MM.1S (cell line): ENCODE measurements at regions not wholly inside any gene's neighbourhood (a gene's known extent, or its start where the extent isn't known, plus 50 kb on each side); places are given as distances from the start of the nearest gene placed in this dataset.

Source experiments
- DNase-seq: peaks from one replicate; pipeline ENCODE4 v3.0.0-alpha.2; 2015
- H2AFZ ChIP-seq: fragments of 300-600 bp; sonication (generic); 2 replicates; pipeline ENCODE4 v1.6.0; 2016; ENCODE audit warnings: antibody characterized with exemption, low read length
- H3F3A ChIP-seq: fragments of 300-600 bp; sonication (generic); 2 replicates; pipeline ENCODE4 v1.6.1; 2016; ENCODE audit warnings: mild to moderate bottlenecking, antibody characterized with exemption, low read length, moderate library complexity, mixed read lengths; ENCODE audit not compliant: insufficient read depth
- H3K27ac ChIP-seq: fragments of 300-600 bp; sonication (generic); 2 replicates; pipeline ENCODE4 v1.5.1; 2016; ENCODE audit warnings: mild to moderate bottlenecking, low read length
- H3K27me3 ChIP-seq: fragments of 300-600 bp; sonication (generic); replicated peaks from 2 replicates; pipeline ENCODE4 v1.6.0; 2016; ENCODE audit warnings: low read length; ENCODE audit not compliant: insufficient read depth
- H3K36me3 ChIP-seq: fragments of 300-600 bp; sonication (generic); replicated peaks from 2 replicates; pipeline ENCODE4 v1.6.1; 2016; ENCODE audit warnings: mild to moderate bottlenecking, low read length, mixed read lengths; ENCODE audit not compliant: insufficient read depth
- H3K4me1 ChIP-seq: fragments of 300-600 bp; sonication (generic); 2 replicates; pipeline ENCODE4 v1.6.1; 2016; ENCODE audit warnings: low read length, mixed read lengths
- H3K4me2 ChIP-seq: fragments of 300-600 bp; sonication (generic); 2 replicates; pipeline ENCODE4 v1.6.0; 2016; ENCODE audit warnings: low read depth, low read length
- H3K4me3 ChIP-seq: fragments of 300-600 bp; sonication (generic); 2 replicates; pipeline ENCODE4 v1.5.1; 2016; ENCODE audit warnings: low read length, mixed read lengths
- H3K79me2 ChIP-seq: fragments of 300-600 bp; sonication (generic); 2 replicates; pipeline ENCODE4 v1.6.1; 2016; ENCODE audit warnings: mixed run types, low read length, mixed read lengths
- H3K9ac ChIP-seq: fragments of 300-600 bp; sonication (generic); 2 replicates; pipeline ENCODE4 v1.6.1; 2016; ENCODE audit warnings: low read length, mixed read lengths
- H3K9me2 ChIP-seq: fragments of 300-600 bp; sonication (generic); replicated peaks from 2 replicates; pipeline ENCODE4 v1.6.1; 2016; ENCODE audit warnings: mild to moderate bottlenecking, low read length, mixed read lengths; ENCODE audit not compliant: insufficient read depth
- H3K9me3 ChIP-seq: fragments of 300-600 bp; sonication (generic); replicated peaks from 2 replicates; pipeline ENCODE4 v1.6.1; 2016; ENCODE audit warnings: mild to moderate bottlenecking, low read length, mixed read lengths; ENCODE audit not compliant: insufficient read depth
- H4K20me1 ChIP-seq: fragments of 300-600 bp; sonication (generic); 2 replicates; pipeline ENCODE4 v1.6.1; 2016; ENCODE audit warnings: mild to moderate bottlenecking, low read length, moderate library complexity, mixed read lengths; ENCODE audit not compliant: insufficient read depth
- CTCF ChIP-seq: fragments of 300-600 bp; sonication (generic); IDR thresholded peaks from 2 replicates; pipeline ENCODE4 v1.5.1; 2016; ENCODE audit warnings: antibody characterized with exemption, low read length, mixed read lengths
- EZH2 ChIP-seq: fragments of 300-600 bp; sonication (generic); optimal IDR thresholded peaks from 2 replicates; pipeline ENCODE3; 2017; ENCODE audit warnings: low read depth, mild to moderate bottlenecking, antibody characterized with exemption, low read length, mixed read lengths
- EZH2phosphoT487 ChIP-seq: fragments of 300-600 bp; sonication (generic); IDR thresholded peaks from 2 replicates; pipeline ENCODE4 v1.6.1; 2018; ENCODE audit warnings: antibody characterized with exemption, low read length

GRCh38 chr7:155897758-155898386 lies 85.6 kb upstream of the SHH start:
- no peak overlapping the region for H2AFZ ChIP-seq
- no peak for DNase-seq
- H3F3A ChIP-seq: no peaks in the 10 kb centered on the region
- H3K9me2 ChIP-seq: no peaks in the 10 kb centered on the region
- H3K36me3 ChIP-seq: no peaks in the 10 kb centered on the region
- no peak overlapping the region for H3K9ac ChIP-seq
- H3K4me2 ChIP-seq: no peak overlapping the region
- no peak for TF ChIP-seq CTCF
- TF ChIP-seq EZH2: no peak
- no peak for TF ChIP-seq EZH2phosphoT487
- H3K79me2 ChIP-seq: no peaks in the 10 kb centered on the region
- peaks cover 56% of the 10 kb centered on the region for H3K27me3 ChIP-seq
- H4K20me1 ChIP-seq: no peaks in the 10 kb centered on the region
- H3K4me3 ChIP-seq: no peak overlapping the region
- no peak overlapping the region for H3K27ac ChIP-seq
- no peaks in the 10 kb centered on the region for H3K4me1 ChIP-seq
- H3K9me3 ChIP-seq: no peaks in the 10 kb centered on the region

GRCh38 chr7:155896531-155897263 lies 84.4 kb upstream of the SHH start:
- H3K79me2 ChIP-seq: no peaks in the 10 kb centered on the region
- DNase-seq: no peak
- no peaks in the 10 kb centered on the region for H3K9me3 ChIP-seq
- H3K27ac ChIP-seq: no peak overlapping the region
- H2AFZ ChIP-seq: no peak overlapping the region
- H3K9me2 ChIP-seq: no peaks in the 10 kb centered on the region
- peaks cover 47% of the 10 kb centered on the region for H3K27me3 ChIP-seq
- no peaks in the 10 kb centered on the region for H3K36me3 ChIP-seq
- no peak overlapping the region for H3K4me3 ChIP-seq
- no peaks in the 10 kb centered on the region for H3F3A ChIP-seq
- H3K4me2 ChIP-seq: no peak overlapping the region
- no peaks in the 10 kb centered on the region for H4K20me1 ChIP-seq
- no peak overlapping the region for H3K9ac ChIP-seq
- H3K4me1 ChIP-seq: no peaks in the 10 kb centered on the region
- no peak for TF ChIP-seq EZH2
- no peak for TF ChIP-seq CTCF
- TF ChIP-seq EZH2phosphoT487: no peak

GRCh38 chr7:155893664-155894063 lies 81.4 kb upstream of the SHH start:
- no peaks in the 10 kb centered on the region for H3K9me3 ChIP-seq
- H3K9ac ChIP-seq: no peak overlapping the region
- no peak for DNase-seq
- H3K4me2 ChIP-seq: no peak overlapping the region
- H3K4me1 ChIP-seq: no peaks in the 10 kb centered on the region
- H2AFZ ChIP-seq: no peak overlapping the region
- no peak overlapping the region for H3K4me3 ChIP-seq
- no peaks in the 10 kb centered on the region for H4K20me1 ChIP-seq
- peaks cover 36% of the 10 kb centered on the region for H3K27me3 ChIP-seq
- H3F3A ChIP-seq: no peaks in the 10 kb centered on the region
- H3K79me2 ChIP-seq: no peaks in the 10 kb centered on the region
- no peaks in the 10 kb centered on the region for H3K36me3 ChIP-seq
- TF ChIP-seq EZH2phosphoT487: no peak
- TF ChIP-seq EZH2: no peak
- no peak for TF ChIP-seq CTCF
- no peaks in the 10 kb centered on the region for H3K9me2 ChIP-seq
- H3K27ac ChIP-seq: no peak overlapping the region
